NCI-H1092 treated with DMSO at 0.1 percent for 48 hours (cell line): ENCODE measurements at regions not wholly inside any gene's neighbourhood (a gene's known extent, or its start where the extent isn't known, plus 50 kb on each side); places are given as distances from the start of the nearest gene placed in this dataset.
"Not testable (repeated sequence)": the region's sequence is repeated elsewhere in the genome, so short reads cannot be mapped to it uniquely, and the experiment has no call there.

Source experiments
- DNase-seq: peaks from one replicate; lab custom pipeline; 2025; lab: John Stamatoyannopoulos, UW

DNA sequence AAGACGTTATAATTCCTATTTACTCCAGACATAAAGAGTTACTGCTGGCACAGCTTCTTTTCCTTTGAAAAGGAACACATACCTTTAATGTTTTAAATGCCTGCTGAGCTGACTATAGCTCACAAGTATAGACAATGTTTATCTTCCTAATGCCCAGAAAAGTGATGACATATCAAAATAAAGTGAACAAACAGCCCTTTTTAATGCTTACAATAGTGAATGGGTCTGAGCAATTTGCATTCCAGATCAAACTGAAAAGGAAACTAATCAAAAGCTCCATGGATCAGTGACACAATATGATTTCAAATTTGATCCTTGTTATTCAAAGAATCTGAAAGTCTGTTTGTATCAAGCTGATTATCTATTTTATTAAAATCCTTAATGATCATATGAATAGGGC, 233.6 kb upstream of the SEMA3E start:
- DNase-seq = no peak

DNA sequence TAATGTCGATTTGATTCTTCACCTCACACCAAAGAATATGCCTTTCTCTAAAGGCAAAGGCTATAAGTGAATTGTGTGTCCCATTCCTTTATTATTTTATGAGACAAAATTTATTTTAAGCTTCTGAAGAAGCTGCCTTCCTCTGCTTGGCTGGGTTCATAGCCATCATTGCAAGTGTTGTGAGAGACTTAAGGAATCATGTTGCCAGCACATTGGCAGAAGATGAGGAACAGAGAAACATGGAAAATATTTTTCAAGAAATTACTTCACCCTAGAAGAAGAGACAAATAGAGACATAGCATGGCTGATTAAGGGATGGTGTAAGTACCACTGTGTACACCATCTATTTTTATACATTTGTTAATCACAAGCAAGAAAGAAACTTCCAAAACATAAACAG, 230.1 kb upstream of the SEMA3E start:
- DNase-seq = no peak

DNA sequence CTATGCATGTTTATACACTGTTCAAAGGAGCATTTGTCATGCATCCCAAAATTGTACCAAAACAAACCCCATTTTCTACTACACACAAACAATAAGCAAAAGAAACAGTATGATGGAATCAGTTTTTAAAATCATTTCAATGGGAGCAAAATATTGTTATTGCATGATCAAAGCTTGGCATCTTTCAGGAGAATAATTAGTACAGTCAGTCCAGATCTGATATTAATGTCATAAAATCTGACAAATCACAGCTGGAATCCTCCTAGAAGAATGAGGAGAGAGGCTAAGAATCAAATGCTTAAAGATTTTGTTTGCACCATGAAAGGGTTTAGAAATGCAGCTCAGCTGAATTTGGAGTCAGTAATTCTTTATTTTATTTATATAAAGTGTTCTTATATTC, 229.7 kb upstream of the SEMA3E start:
- DNase-seq = no peak

- DNase-seq = no peak
These were observed 227.7 kb upstream of the SEMA3E start for GRCh38 chr7:83876593-83876992.

GRCh38 chr7:83873459-83873858, 224.5 kb upstream of the SEMA3E start:
- DNase-seq = no peak

DNA sequence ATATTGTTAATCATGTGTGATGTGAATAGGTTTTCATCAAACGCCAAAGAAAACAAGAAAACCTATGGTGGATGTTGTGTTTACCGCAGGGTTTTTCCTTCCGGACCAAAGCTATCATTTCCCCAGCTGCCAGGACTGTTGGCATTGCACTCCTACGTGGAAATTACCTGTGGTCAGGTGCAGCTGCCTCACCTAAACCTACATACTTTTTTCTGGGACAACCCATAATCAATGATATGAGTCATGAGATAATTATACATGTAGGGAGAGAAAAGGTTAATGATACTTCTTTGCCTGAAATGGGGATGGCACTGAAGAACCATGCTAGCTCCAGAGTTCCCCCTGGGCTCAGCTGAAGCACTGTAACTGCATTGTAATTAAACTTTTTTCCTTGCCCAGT, 223.6 kb upstream of the SEMA3E start:
- DNase-seq = no peak

- no peak for DNase-seq
These were observed 221.6 kb upstream of the SEMA3E start for GRCh38 chr7:83870515-83870914.

GRCh38 chr7:83866582-83866981, 217.6 kb upstream of the SEMA3E start:
- DNase-seq = no peak

DNA sequence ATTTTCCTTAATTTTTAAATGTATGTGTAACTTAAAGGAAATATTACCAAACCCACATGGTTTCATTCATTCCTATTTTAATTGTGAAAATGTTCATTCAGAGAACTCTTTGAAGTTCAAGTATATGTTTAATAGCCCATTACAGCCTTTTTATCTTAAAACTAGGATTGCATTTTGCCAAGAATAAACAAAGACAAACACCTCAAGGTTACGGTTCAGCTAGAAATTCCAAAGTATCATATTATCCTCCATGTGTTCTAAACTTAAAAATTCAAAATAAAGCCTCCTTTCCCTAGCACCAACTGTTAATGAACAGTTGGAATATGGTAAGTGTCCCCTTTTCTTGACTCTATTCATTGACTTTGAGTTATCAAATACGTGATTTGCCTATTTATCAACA, 215.6 kb upstream of the SEMA3E start:
- no peak for DNase-seq

DNA sequence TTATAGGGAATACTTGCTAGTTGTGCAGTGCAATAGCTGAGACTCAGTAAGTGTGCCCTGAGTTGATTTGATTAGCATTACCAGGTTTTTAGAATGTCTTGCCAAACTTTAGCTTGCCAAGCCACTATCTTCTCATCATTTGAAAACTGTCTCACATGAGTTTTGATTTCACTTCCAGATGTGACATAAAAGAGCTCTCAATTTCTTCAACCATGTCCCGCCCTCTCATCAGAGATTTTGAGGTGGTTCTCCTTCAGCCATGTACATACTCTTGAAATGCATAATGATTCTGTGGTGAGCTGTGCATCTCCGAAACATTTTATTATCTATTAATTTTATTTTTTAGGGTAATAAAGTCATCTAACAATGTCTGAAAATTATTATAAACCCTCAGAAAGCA, 215.0 kb upstream of the SEMA3E start:
- DNase-seq = no peak

DNA sequence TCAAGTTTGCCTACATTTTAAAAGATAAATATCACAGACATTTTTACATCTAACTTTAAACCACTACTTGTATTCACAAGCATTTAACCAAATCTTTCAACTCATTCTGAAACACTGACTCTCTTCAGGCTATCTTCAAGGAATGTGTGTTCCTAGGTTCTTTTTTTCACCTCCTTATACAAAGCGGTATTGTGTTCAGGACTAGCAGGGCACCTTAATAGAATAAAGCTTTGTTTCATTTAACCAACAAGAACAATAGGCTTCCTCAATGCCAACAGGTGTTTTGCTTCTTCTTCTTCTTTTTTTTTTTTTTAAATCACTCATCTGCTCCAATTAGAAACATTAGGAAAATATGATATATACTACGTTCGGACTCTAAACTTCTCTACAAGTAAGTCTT, 212.9 kb upstream of the SEMA3E start:
- no peak for DNase-seq

DNA sequence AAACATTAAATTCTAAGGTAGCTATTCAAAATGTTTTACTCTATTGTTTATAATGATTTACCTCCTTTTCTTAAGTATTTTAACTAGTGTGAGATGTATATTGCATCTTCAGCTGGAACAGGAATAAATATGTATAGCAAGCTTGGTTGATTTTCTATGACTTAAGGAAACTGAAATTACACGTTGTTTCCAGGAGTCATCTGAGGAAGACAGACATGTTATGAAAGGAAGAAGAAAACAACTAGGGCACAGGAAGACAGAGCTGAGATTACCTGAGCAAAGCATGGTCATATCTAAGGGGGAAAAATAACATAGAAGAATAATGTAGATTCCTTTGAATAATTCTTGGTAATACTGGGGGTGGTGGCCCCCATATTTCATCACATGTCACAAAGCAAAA, 210.9 kb upstream of the SEMA3E start:
- no peak for DNase-seq

DNA sequence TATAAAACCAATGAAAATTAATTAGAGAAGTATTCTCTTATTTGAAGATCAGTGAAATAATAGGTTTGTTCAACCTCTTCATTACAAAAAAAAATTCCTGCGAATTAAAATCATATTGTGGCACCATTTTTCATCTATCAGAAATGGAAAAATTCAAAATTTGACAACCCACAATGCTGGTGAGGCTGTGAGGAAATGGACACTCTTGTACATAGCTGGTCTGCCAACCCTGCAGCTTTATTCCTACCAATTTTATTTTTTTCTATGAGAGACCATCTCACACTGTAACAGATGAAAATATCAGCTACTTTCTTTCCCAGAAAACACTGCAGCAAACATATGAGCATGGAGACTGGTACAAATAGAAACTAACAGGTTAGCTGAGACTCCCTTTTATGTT, 208.8 kb upstream of the SEMA3E start:
- no peak for DNase-seq

GRCh38 chr7:83856094-83856493, 207.2 kb upstream of the SEMA3E start:
- DNase-seq = no peak

- DNase-seq = no peak
These were observed 203.2 kb upstream of the SEMA3E start for GRCh38 chr7:83852136-83852535.

DNA sequence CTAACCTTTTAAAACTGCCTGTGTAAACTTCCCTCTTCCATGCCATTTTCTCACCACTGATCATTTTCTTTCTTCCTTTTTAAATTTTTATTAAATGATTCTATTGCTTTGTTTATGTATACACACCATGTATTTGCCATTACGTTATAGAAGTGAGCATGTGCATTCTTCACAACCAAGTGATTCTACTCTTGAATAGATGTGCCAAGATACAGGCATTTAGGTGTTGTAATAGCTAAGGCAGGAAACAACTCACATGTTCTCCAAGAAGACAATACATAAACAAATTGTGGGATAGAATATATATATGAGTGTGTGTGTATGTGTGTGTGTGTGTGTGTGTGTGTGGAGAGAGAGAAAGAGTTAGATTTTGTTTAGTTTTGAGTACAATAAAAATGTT, 202.6 kb upstream of the SEMA3E start:
- DNase-seq = no peak

GRCh38 chr7:83850941-83851340, 202.0 kb upstream of the SEMA3E start:
- no peak for DNase-seq

GRCh38 chr7:83850125-83850524, 201.2 kb upstream of the SEMA3E start:
- DNase-seq = no peak

- DNase-seq = no peak
These were observed 200.2 kb upstream of the SEMA3E start for GRCh38 chr7:83849131-83849530.

- DNase-seq = no peak
These were observed 194.0 kb upstream of the SEMA3E start for GRCh38 chr7:83842894-83843293.

GRCh38 chr7:83837683-83838082, 188.7 kb upstream of the SEMA3E start:
- DNase-seq = no peak

DNA sequence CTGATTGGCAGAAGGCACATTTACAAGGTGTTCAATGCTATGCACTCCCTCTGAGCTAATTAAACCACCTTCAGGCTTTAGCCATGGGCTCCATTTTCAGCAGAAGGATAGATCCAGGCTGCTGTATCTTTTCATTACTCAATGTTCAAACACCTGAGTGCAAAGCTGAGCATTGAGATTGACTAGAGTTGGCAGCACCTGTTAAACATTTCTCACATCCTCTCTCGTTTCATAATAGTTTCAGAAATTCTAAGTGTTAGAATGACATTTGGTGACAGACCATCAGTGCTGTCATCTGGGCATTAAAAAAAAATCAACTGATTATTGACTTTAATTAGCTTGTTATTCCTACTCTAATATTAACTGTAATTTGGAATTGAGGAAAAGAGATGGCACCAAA, 187.1 kb upstream of the SEMA3E start:
- DNase-seq = no peak

DNA sequence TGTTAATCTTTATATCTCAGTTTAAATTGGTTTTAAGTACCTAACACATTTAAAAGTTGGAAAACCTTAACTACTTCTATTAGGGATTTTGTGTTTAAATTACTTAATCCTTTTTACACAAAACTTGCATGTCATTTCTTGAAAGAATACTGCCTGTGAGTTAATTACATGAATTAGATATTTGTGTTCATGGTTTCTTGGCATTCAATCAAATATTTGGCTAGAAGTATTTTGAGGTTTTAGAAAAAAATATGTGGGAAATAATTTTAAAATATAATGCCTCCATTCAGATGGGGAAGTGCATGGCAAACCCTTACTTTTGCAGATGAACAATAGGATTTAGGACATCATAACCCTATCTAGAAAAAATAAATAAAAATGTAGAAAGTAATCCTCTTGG, 186.5 kb upstream of the SEMA3E start:
- no peak for DNase-seq

DNA sequence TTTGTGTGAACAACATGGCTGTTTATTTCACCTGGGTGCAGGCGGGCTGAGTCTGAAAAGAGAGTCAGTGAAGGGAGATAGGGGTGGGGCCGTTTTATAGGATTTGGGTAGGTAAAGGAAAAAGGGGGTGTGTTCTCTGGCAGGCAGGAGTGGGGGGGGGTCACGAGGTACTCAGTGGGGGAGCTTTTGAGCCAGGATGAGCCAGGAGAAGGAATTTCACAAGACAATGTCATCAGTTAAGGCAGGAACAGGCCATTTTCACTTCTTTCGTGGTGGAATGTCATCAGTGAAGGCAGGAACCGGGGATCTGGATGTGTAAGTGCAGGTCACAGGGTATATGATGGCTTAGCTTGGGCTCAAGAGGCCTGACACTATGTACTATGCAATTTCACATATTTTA, 184.8 kb upstream of the SEMA3E start:
- not testable (repeated sequence) for DNase-seq

DNA sequence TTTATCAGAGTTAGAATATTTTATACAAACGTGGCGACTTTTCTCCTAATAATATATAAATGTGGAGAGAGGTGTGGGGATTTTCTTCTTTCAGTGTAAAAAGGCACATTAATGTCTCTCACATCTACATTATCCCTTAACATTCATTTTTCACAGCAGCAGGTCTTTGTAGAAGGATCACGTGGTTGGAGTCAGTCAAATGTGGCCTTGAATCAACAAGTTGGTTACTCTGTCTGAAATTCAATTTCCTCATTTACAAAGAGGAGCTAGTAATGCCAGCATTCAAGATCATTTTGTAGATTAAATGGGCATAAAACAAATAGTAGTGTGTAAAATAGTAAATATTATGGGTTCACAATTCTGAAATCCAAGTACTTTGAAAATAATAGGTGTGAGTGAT, 183.1 kb upstream of the SEMA3E start:
- no peak for DNase-seq
